ENCODE measurements at regions not wholly inside any gene's neighbourhood (a gene's known extent, or its start where the extent isn't known, plus 50 kb on each side); places are given as distances from the start of the nearest gene placed in this dataset.
A peak's percentile ranks its signal among the peaks of the same experiment; 100 is the strongest.
"Not testable (repeated sequence)": the region's sequence is repeated elsewhere in the genome, so short reads cannot be mapped to it uniquely, and the experiment has no call there.

GRCh38 chr5:112534067-112534583 lies 115.0 kb upstream of the EPB41L4A start:
- H3K9me3 ChIP-seq (ENCODE audit: control insufficient read depth in 2 of 2, low read length in 2 of 2) = no peaks in the 10 kb centered on the region
- no peaks in the 10 kb centered on the region for H3K27me3 ChIP-seq (ENCODE audit: control insufficient read depth, insufficient read depth, low read length)
- Mint-ChIP-seq H3K9me3 (no peaks in the 10 kb centered on the region), H3K4me3 (no peak overlapping the region), H3K4me1 (no peaks in the 10 kb centered on the region), H3K36me3 (no peaks in the 10 kb centered on the region), H3K27ac (peak overlapping the region in 1 of 3 donors; percentile 7), H3K27me3 (peaks cover 9% of the 10 kb centered on the region)
- H3K36me3 ChIP-seq (ENCODE audit: control insufficient read depth, insufficient read depth, low read length) = no peaks in the 10 kb centered on the region
- H3K4me1 ChIP-seq (ENCODE audit: control insufficient read depth, insufficient read depth, low read length, poor library complexity, severe bottlenecking) = no peaks in the 10 kb centered on the region
- no peak for ATAC-seq (ENCODE audit: low read depth in 2 of 2)
- H3K4me3 ChIP-seq (ENCODE audit: low read depth, low read length) = no peak overlapping the region
- DNase-seq = no peak
- H3K27ac ChIP-seq (ENCODE audit: insufficient read depth, low read length, poor library complexity, severe bottlenecking) = no peak overlapping the region

- no peak for DNase-seq
- H3K4me1 ChIP-seq (ENCODE audit: control insufficient read depth, insufficient read depth, low read length, poor library complexity, severe bottlenecking) = no peaks in the 10 kb centered on the region
- no peaks in the 10 kb centered on the region for H3K9me3 ChIP-seq (ENCODE audit: control insufficient read depth in 2 of 2, low read length in 2 of 2)
- Mint-ChIP-seq H3K9me3 (no peaks in the 10 kb centered on the region), H3K4me3 (no peak overlapping the region), H3K36me3 (no peaks in the 10 kb centered on the region), H3K27ac (no peak overlapping the region), H3K4me1 (no peaks in the 10 kb centered on the region), H3K27me3 (peaks cover 9% of the 10 kb centered on the region)
- no peak overlapping the region for H3K27ac ChIP-seq (ENCODE audit: insufficient read depth, low read length, poor library complexity, severe bottlenecking)
- H3K4me3 ChIP-seq (ENCODE audit: low read depth, low read length) = no peak overlapping the region
- H3K27me3 ChIP-seq (ENCODE audit: control insufficient read depth, insufficient read depth, low read length) = no peaks in the 10 kb centered on the region
- no peak for ATAC-seq (ENCODE audit: low read depth in 2 of 2)
- no peaks in the 10 kb centered on the region for H3K36me3 ChIP-seq (ENCODE audit: control insufficient read depth, insufficient read depth, low read length)
These were observed 115.7 kb upstream of the EPB41L4A start for GRCh38 chr5:112534611-112535255.

GRCh38 chr5:112535356-112535755 lies 116.3 kb upstream of the EPB41L4A start:
- Mint-ChIP-seq H3K27me3 (peaks cover 9% of the 10 kb centered on the region), H3K27ac (no peak overlapping the region), H3K36me3 (no peaks in the 10 kb centered on the region), H3K9me3 (no peaks in the 10 kb centered on the region), H3K4me1 (no peaks in the 10 kb centered on the region), H3K4me3 (no peak overlapping the region)
- Histone ChIP-seq H3K9me3 (ENCODE audit: control insufficient read depth in 2 of 2, low read length in 2 of 2) (no peaks in the 10 kb centered on the region), H3K4me3 (ENCODE audit: low read depth, low read length) (no peak overlapping the region), H3K27ac (ENCODE audit: insufficient read depth, low read length, poor library complexity, severe bottlenecking) (no peak overlapping the region), H3K27me3 (ENCODE audit: control insufficient read depth, insufficient read depth, low read length) (peaks cover 2% of the 10 kb centered on the region), H3K4me1 (ENCODE audit: control insufficient read depth, insufficient read depth, low read length, poor library complexity, severe bottlenecking) (no peaks in the 10 kb centered on the region), H3K36me3 (ENCODE audit: control insufficient read depth, insufficient read depth, low read length) (no peaks in the 10 kb centered on the region)
- ATAC-seq (ENCODE audit: low read depth in 2 of 2) = no peak
- no peak for DNase-seq

- not testable (repeated sequence) for H3K4me3 Mint-ChIP-seq; ATAC-seq (ENCODE audit: low read depth in 2 of 2); H3K4me3 ChIP-seq (ENCODE audit: low read depth, low read length); H3K4me1 ChIP-seq (ENCODE audit: control insufficient read depth, insufficient read depth, low read length, poor library complexity, severe bottlenecking); H3K4me1 Mint-ChIP-seq; H3K27me3 Mint-ChIP-seq; H3K9me3 ChIP-seq (ENCODE audit: control insufficient read depth in 2 of 2, low read length in 2 of 2); H3K36me3 Mint-ChIP-seq; H3K27me3 ChIP-seq (ENCODE audit: control insufficient read depth, insufficient read depth, low read length); H3K27ac Mint-ChIP-seq; H3K36me3 ChIP-seq (ENCODE audit: control insufficient read depth, insufficient read depth, low read length); DNase-seq; H3K9me3 Mint-ChIP-seq; H3K27ac ChIP-seq (ENCODE audit: insufficient read depth, low read length, poor library complexity, severe bottlenecking)
These were observed 125.5 kb upstream of the EPB41L4A start for GRCh38 chr5:112544558-112544957.

GRCh38 chr5:112546946-112547592 lies 128.0 kb upstream of the EPB41L4A start:
- peaks cover 2% of the 10 kb centered on the region for H3K27me3 ChIP-seq (ENCODE audit: control insufficient read depth, insufficient read depth, low read length)
- Mint-ChIP-seq H3K9me3 (no peaks in the 10 kb centered on the region), H3K27me3 (peaks cover 20% of the 10 kb centered on the region), H3K36me3 (no peaks in the 10 kb centered on the region), H3K27ac (peak overlapping the region in 1 of 3 donors; percentile 52), H3K4me3 (no peak overlapping the region), H3K4me1 (peaks cover 0 to 3% (median 0%) of the 10 kb centered on the region in 4 donors)
- DNase-seq (no peak), ATAC-seq (ENCODE audit: low read depth in 2 of 2) (no peak)
- H3K9me3 ChIP-seq (ENCODE audit: control insufficient read depth in 2 of 2, low read length in 2 of 2) = no peaks in the 10 kb centered on the region
- H3K4me1 ChIP-seq (ENCODE audit: control insufficient read depth, insufficient read depth, low read length, poor library complexity, severe bottlenecking) = no peaks in the 10 kb centered on the region
- no peak overlapping the region for H3K4me3 ChIP-seq (ENCODE audit: low read depth, low read length)
- H3K27ac ChIP-seq (ENCODE audit: insufficient read depth, low read length, poor library complexity, severe bottlenecking) = no peak overlapping the region
- no peaks in the 10 kb centered on the region for H3K36me3 ChIP-seq (ENCODE audit: control insufficient read depth, insufficient read depth, low read length)

- Histone ChIP-seq H3K27ac (ENCODE audit: insufficient read depth, low read length, poor library complexity, severe bottlenecking) (no peak overlapping the region), H3K4me1 (ENCODE audit: control insufficient read depth, insufficient read depth, low read length, poor library complexity, severe bottlenecking) (no peaks in the 10 kb centered on the region), H3K27me3 (ENCODE audit: control insufficient read depth, insufficient read depth, low read length) (peaks cover 2% of the 10 kb centered on the region), H3K4me3 (ENCODE audit: low read depth, low read length) (no peak overlapping the region), H3K36me3 (ENCODE audit: control insufficient read depth, insufficient read depth, low read length) (no peaks in the 10 kb centered on the region), H3K9me3 (ENCODE audit: control insufficient read depth in 2 of 2, low read length in 2 of 2) (no peaks in the 10 kb centered on the region)
- H3K36me3 Mint-ChIP-seq = no peaks in the 10 kb centered on the region
- ATAC-seq (ENCODE audit: low read depth in 2 of 2) = no peak
- H3K27me3 Mint-ChIP-seq = peaks cover 18% of the 10 kb centered on the region
- DNase-seq = no peak
- peaks cover 0 to 3% (median 0%) of the 10 kb centered on the region in 4 donors for H3K4me1 Mint-ChIP-seq
- no peaks in the 10 kb centered on the region for H3K9me3 Mint-ChIP-seq
- peak overlapping the region in 1 of 4 donors; percentile 39 for H3K4me3 Mint-ChIP-seq
- H3K27ac Mint-ChIP-seq = peak overlapping the region in 1 of 3 donors; percentile 38
These were observed 129.3 kb upstream of the EPB41L4A start for GRCh38 chr5:112548246-112548881.

GRCh38 chr5:112549127-112549526 lies 130.1 kb upstream of the EPB41L4A start:
- H3K27ac Mint-ChIP-seq = no peak overlapping the region
- DNase-seq = no peak
- peaks cover 0 to 3% (median 0%) of the 10 kb centered on the region in 4 donors for H3K4me1 Mint-ChIP-seq
- Histone ChIP-seq H3K36me3 (ENCODE audit: control insufficient read depth, insufficient read depth, low read length) (no peaks in the 10 kb centered on the region), H3K27me3 (ENCODE audit: control insufficient read depth, insufficient read depth, low read length) (peaks cover 2% of the 10 kb centered on the region), H3K9me3 (ENCODE audit: control insufficient read depth in 2 of 2, low read length in 2 of 2) (no peaks in the 10 kb centered on the region), H3K4me1 (ENCODE audit: control insufficient read depth, insufficient read depth, low read length, poor library complexity, severe bottlenecking) (no peaks in the 10 kb centered on the region), H3K4me3 (ENCODE audit: low read depth, low read length) (no peak overlapping the region), H3K27ac (ENCODE audit: insufficient read depth, low read length, poor library complexity, severe bottlenecking) (no peak overlapping the region)
- H3K27me3 Mint-ChIP-seq = peaks cover 23% of the 10 kb centered on the region
- ATAC-seq (ENCODE audit: low read depth in 2 of 2) = no peak
- H3K9me3 Mint-ChIP-seq = no peaks in the 10 kb centered on the region
- H3K36me3 Mint-ChIP-seq = no peaks in the 10 kb centered on the region
- no peak overlapping the region for H3K4me3 Mint-ChIP-seq
